CD4-positive, alpha-beta T cell treated with Interleukin-17A for 4 hours (primary cell): ENCODE measurements at regions not wholly inside any gene's neighbourhood (a gene's known extent, or its start where the extent isn't known, plus 50 kb on each side); places are given as distances from the start of the nearest gene placed in this dataset.

Experiments
- DNase-seq: peaks from one replicate; pipeline ENCODE4 v3.0.0-alpha.2; 2020; ENCODE audit warnings: mixed read lengths

- DNase-seq, result no peak
Observed at GRCh38 chr4:124390861-124391260, 321.7 kb downstream of the ANKRD50 start.

GRCh38 chr4:124396333-124396732 lies 316.2 kb downstream of the ANKRD50 start:
- no peak for DNase-seq

GRCh38 chr4:124401606-124402005 lies 310.9 kb downstream of the ANKRD50 start:
- DNase-seq, result no peak

GRCh38 chr4:124409044-124409443 lies 303.5 kb downstream of the ANKRD50 start:
- DNase-seq, result no peak

GRCh38 chr4:124414276-124415040 lies 298.1 kb downstream of the ANKRD50 start:
- no peak for DNase-seq

GRCh38 chr4:124415146-124415545 lies 297.4 kb downstream of the ANKRD50 start:
- DNase-seq, result no peak

GRCh38 chr4:124417371-124417770 lies 295.2 kb downstream of the ANKRD50 start:
- no peak for DNase-seq

- no peak for DNase-seq
Observed at GRCh38 chr4:124420166-124420695, 292.3 kb downstream of the ANKRD50 start.

GRCh38 chr4:124423160-124423559 lies 289.4 kb downstream of the ANKRD50 start:
- DNase-seq, result no peak

GRCh38 chr4:124426279-124426678 lies 286.3 kb downstream of the ANKRD50 start:
- DNase-seq, result no peak

- no peak for DNase-seq
Observed at GRCh38 chr4:124427095-124427767, 285.3 kb downstream of the ANKRD50 start.

- no peak for DNase-seq
Observed at GRCh38 chr4:124428648-124429047, 283.9 kb downstream of the ANKRD50 start.

- DNase-seq, result no peak
Observed at GRCh38 chr4:124429746-124430250, 282.7 kb downstream of the ANKRD50 start.

- DNase-seq, result no peak
Observed at GRCh38 chr4:124431653-124432192, 280.8 kb downstream of the ANKRD50 start.

GRCh38 chr4:124432500-124432899 lies 280.0 kb downstream of the ANKRD50 start:
- no peak for DNase-seq

GRCh38 chr4:124433044-124433443 lies 279.5 kb downstream of the ANKRD50 start:
- no peak for DNase-seq

GRCh38 chr4:124433500-124433899 lies 279.0 kb downstream of the ANKRD50 start:
- DNase-seq, result no peak

- DNase-seq, result no peak
Observed at GRCh38 chr4:124435274-124435950, 277.1 kb downstream of the ANKRD50 start.

GRCh38 chr4:124437853-124438495 lies 274.6 kb downstream of the ANKRD50 start:
- no peak for DNase-seq

- DNase-seq, result no peak
Observed at GRCh38 chr4:124445071-124445470, 267.5 kb downstream of the ANKRD50 start.

GRCh38 chr4:124449881-124450280 lies 262.7 kb downstream of the ANKRD50 start:
- DNase-seq, result no peak

GRCh38 chr4:124450851-124451250 lies 261.7 kb downstream of the ANKRD50 start:
- no peak for DNase-seq
